CD4-positive, alpha-beta T cell (primary cell): ENCODE measurements at regions not wholly inside any gene's neighbourhood (a gene's known extent, or its start where the extent isn't known, plus 50 kb on each side); places are given as distances from the start of the nearest gene placed in this dataset.

Experiments
- ATAC-seq: fragments of 200-7000 bp; cut with Tn5 transposase; one replicate; pipeline ENCODE4 v1.10.0; 2022; ENCODE audit warnings: mild to moderate bottlenecking; ENCODE audit not compliant: poor library complexity
- CTCF ChIA-PET: fragments of 350-600 bp; sonication (Branson Sonifier 250); formaldehyde crosslinking; loops from one replicate; lab custom pipeline; 2021; ENCODE audit warnings: antibody characterized with exemption, inconsistent platforms; lab: Charles Lee
- POLR2A ChIA-PET: fragments of 350-600 bp; sonication (Branson Sonifier 250); formaldehyde crosslinking; loops from one replicate; lab custom pipeline; 2021; ENCODE audit warnings: antibody characterized with exemption, inconsistent platforms; lab: Charles Lee
- DNase-seq, 14 experiments: peaks; one replicate each; pipeline ENCODE4 v3.0.0-alpha.2; 2013 to 2020; ENCODE audit warnings: mixed read lengths in 2 of 14
- H3K27ac ChIP-seq, 2 donors: one replicate each; pipeline versions ENCODE4 v1.5.1 to v1.7.0; 2013; ENCODE audit warnings: low read length in 2 of 2, low read depth in 1 of 2, mild to moderate bottlenecking in 1 of 2
- H3K27me3 ChIP-seq, 2 experiments: 1 replicate in 1 of 2; 2 replicates in 1 of 2; pipeline versions ENCODE4 v1.6.1 to v1.7.0; 2013; ENCODE audit warnings: low read length in 2 of 2, control low read depth in 1 of 2, mild to moderate bottlenecking in 1 of 2, moderate library complexity in 1 of 2; ENCODE audit not compliant: insufficient read depth in 2 of 2, control insufficient read depth in 1 of 2
- H3K36me3 ChIP-seq: one replicate; pipeline ENCODE4 v1.6.1; 2013; ENCODE audit warnings: low read length, control low read depth; ENCODE audit not compliant: insufficient read depth
- H3K4me1 ChIP-seq: one replicate; pipeline ENCODE4 v1.6.1; 2013; ENCODE audit warnings: low read length, control low read depth; ENCODE audit not compliant: insufficient read depth
- H3K4me3 ChIP-seq: one replicate; pipeline ENCODE4 v1.5.1; 2013; ENCODE audit warnings: mild to moderate bottlenecking, low read length, moderate library complexity
- H3K9me3 ChIP-seq, 2 experiments: 1 replicate in 1 of 2; 2 replicates in 1 of 2; pipeline versions ENCODE4 v1.6.1 to v1.7.0; 2013; ENCODE audit warnings: low read length in 2 of 2, mild to moderate bottlenecking in 2 of 2, control low read depth in 1 of 2, moderate library complexity in 1 of 2; ENCODE audit not compliant: control insufficient read depth in 1 of 2, insufficient read depth in 1 of 2
- H3K27ac Mint-ChIP-seq: one replicate; pipeline ENCODE4 v1.8.0; 2020; ENCODE audit warnings: mixed read lengths
- H3K27me3 Mint-ChIP-seq: one replicate; pipeline ENCODE4 v1.8.0; 2021; ENCODE audit warnings: mixed read lengths
- H3K36me3 Mint-ChIP-seq: one replicate; pipeline ENCODE4 v1.8.0; 2021; ENCODE audit warnings: low read depth, mixed read lengths
- H3K4me1 Mint-ChIP-seq: one replicate; pipeline ENCODE4 v1.8.0; 2021; ENCODE audit warnings: low read depth, mixed read lengths
- H3K4me3 Mint-ChIP-seq: one replicate; pipeline ENCODE4 v1.8.0; 2020; ENCODE audit warnings: mild to moderate bottlenecking, mixed read lengths
- H3K9me3 Mint-ChIP-seq: one replicate; pipeline ENCODE4 v1.8.0; 2020; ENCODE audit warnings: mixed read lengths
- CTCF ChIP-seq: fragments of 200-600 bp; IDR thresholded peaks from one replicate; pipeline ENCODE4 v1.8.0; 2022; ENCODE audit warnings: antibody characterized with exemption, mild to moderate bottlenecking
- intact Hi-C, 2 experiments: fragments of 100-400 bp; cut with DNase I in 1 of 2; cut with micrococcal nuclease in 1 of 2; formaldehyde crosslinking; loops; one replicate each; pipeline versions ENCODE4 v1.15.1 to v1.9.0; 2023 to 2025; cut with DNase I, micrococcal nuclease

- Histone ChIP-seq H3K27ac (no peak overlapping the region), H3K9me3 (no peaks in the 10 kb centered on the region), H3K4me1 (no peaks in the 10 kb centered on the region), H3K36me3 (no peaks in the 10 kb centered on the region), H3K4me3 (no peak overlapping the region), H3K27me3 (no peaks in the 10 kb centered on the region)
- no peaks in the 10 kb centered on the region for H3K9me3 Mint-ChIP-seq
- no peak for TF ChIP-seq CTCF
- no peaks in the 10 kb centered on the region for H3K4me1 Mint-ChIP-seq
- intact Hi-C loops: no loop called here
- ATAC-seq: no peak
- H3K4me3 Mint-ChIP-seq: no peak overlapping the region
- no peaks in the 10 kb centered on the region for H3K36me3 Mint-ChIP-seq
- DNase-seq: no peak
- POLR2A ChIA-PET: no interaction called here
- no peak overlapping the region for H3K27ac Mint-ChIP-seq
- CTCF ChIA-PET: no interaction called here
- peaks cover 20% of the 10 kb centered on the region for H3K27me3 Mint-ChIP-seq
These were observed 79.7 kb upstream of the SPDL1 start for GRCh38 chr5:169503886-169504285.

GRCh38 chr5:169499990-169500505 lies 83.5 kb upstream of the SPDL1 start:
- H3K4me1 Mint-ChIP-seq: no peaks in the 10 kb centered on the region
- Histone ChIP-seq H3K4me1 (no peaks in the 10 kb centered on the region), H3K36me3 (no peaks in the 10 kb centered on the region), H3K27me3 (peaks cover 0 to 5% of the 10 kb centered on the region in 2 experiments), H3K27ac (no peak overlapping the region), H3K9me3 (no peaks in the 10 kb centered on the region), H3K4me3 (no peak overlapping the region)
- peaks cover 20% of the 10 kb centered on the region for H3K27me3 Mint-ChIP-seq
- DNase-seq: no peak
- intact Hi-C loops: no loop called here
- ATAC-seq: no peak
- H3K27ac Mint-ChIP-seq: no peak overlapping the region
- no peak overlapping the region for H3K4me3 Mint-ChIP-seq
- no peak for TF ChIP-seq CTCF
- no peaks in the 10 kb centered on the region for H3K36me3 Mint-ChIP-seq
- no peaks in the 10 kb centered on the region for H3K9me3 Mint-ChIP-seq
- CTCF ChIA-PET: no interaction called here
- POLR2A ChIA-PET: no interaction called here

GRCh38 chr5:169496878-169497277 lies 86.7 kb upstream of the SPDL1 start:
- no peak for TF ChIP-seq CTCF
- Mint-ChIP-seq H3K4me1 (no peaks in the 10 kb centered on the region), H3K36me3 (no peaks in the 10 kb centered on the region), H3K4me3 (no peak overlapping the region), H3K9me3 (no peaks in the 10 kb centered on the region), H3K27me3 (peaks cover 12% of the 10 kb centered on the region), H3K27ac (no peak overlapping the region)
- Histone ChIP-seq H3K27ac (no peak overlapping the region), H3K9me3 (no peaks in the 10 kb centered on the region), H3K4me1 (no peaks in the 10 kb centered on the region), H3K27me3 (peaks cover 0 to 5% of the 10 kb centered on the region in 2 experiments), H3K4me3 (no peak overlapping the region), H3K36me3 (no peaks in the 10 kb centered on the region)
- intact Hi-C loops: no loop called here
- DNase-seq: no peak
- ATAC-seq: no peak
- CTCF ChIA-PET: no interaction called here
- POLR2A ChIA-PET: no interaction called here
